K562 (cell line): ENCODE measurements at regions not wholly inside any gene's neighbourhood (a gene's known extent, or its start where the extent isn't known, plus 50 kb on each side); places are given as distances from the start of the nearest gene placed in this dataset.

ENCODE experiments used
- ATAC-seq: fragments of 200-7000 bp; cut with Tn5 transposase; 3 replicates; pipeline ENCODE4 v1.9.1; 2020; ENCODE audit warnings: moderate library complexity
- BruUV-seq: library from RNA; stranded (reverse); fragments of 400-500 nt; replicated peaks from 2 replicates; lab custom pipeline; 2021; lab: Mats Ljungman, UMichigan
- CTCF ChIA-PET: fragments of 300-600 bp; formaldehyde crosslinking; extraction: SDS; loops from one replicate; lab custom pipeline; 2021; ENCODE audit warnings: low intra/inter-chr PET ratio; lab: Yijun Ruan, JAX
- POLR2A ChIA-PET: fragments of 300-600, 350-650 bp; sonication (Branson Sonifier 250); formaldehyde crosslinking; extraction: SDS; loops from one replicate; lab custom pipeline; 2021; ENCODE audit warnings: antibody characterized with exemption, inconsistent platforms; lab: Yijun Ruan, JAX
- DNase-seq, 4 experiments: peaks; one replicate each; pipeline versions ENCODE4 v3.0.0 to v3.0.0-alpha.2; 2011 to 2018; ENCODE audit warnings: low spot score in 3 of 4, mixed read lengths in 3 of 4; ENCODE audit errors: extremely low read depth in 1 of 4
- FAIRE-seq: peaks from 2 replicates; lab custom pipeline; 2011; peaks lifted over from hg19 to GRCh38; lab: Jason Lieb, UNC
- H2AFZ ChIP-seq: 2 replicates; pipeline ENCODE4 v1.6.0; 2011; ENCODE audit warnings: low read depth, low read length, control low read depth, inconsistent platforms
- H3K27ac ChIP-seq: fragments of 200-600 bp; 3 replicates; pipeline ENCODE4 v1.8.0; 2011; ENCODE audit warnings: low read depth, mild to moderate bottlenecking, control low read depth, inconsistent platforms, low read length, moderate library complexity, mixed read lengths; ENCODE audit errors: extremely low read depth
- H3K27me3 ChIP-seq, 2 experiments: fragments of 300-600 bp in 1 of 2; 2 replicates in 1 of 2; 3 replicates in 1 of 2; pipeline versions ENCODE4 v1.6.0 to v1.8.0; 2011; ENCODE audit warnings: inconsistent platforms in 2 of 2, low read length in 2 of 2, mild to moderate bottlenecking in 1 of 2, mixed read lengths in 1 of 2, moderate library complexity in 1 of 2; ENCODE audit not compliant: control insufficient read depth in 2 of 2, insufficient read depth in 2 of 2
- H3K36me3 ChIP-seq: fragments of 300-600 bp; 3 replicates; pipeline ENCODE4 v1.8.0; 2011; ENCODE audit warnings: mild to moderate bottlenecking, low read length, inconsistent platforms; ENCODE audit not compliant: control insufficient read depth, insufficient read depth
- H3K4me1 ChIP-seq, 2 experiments: fragments of 200-600 bp in 1 of 2; replicated peaks in 1 of 2; 2 replicates in 1 of 2; 3 replicates in 1 of 2; pipeline versions ENCODE4 v1.5.1 to v1.8.0; 2011; ENCODE audit warnings: inconsistent platforms in 2 of 2, low read length in 2 of 2, mild to moderate bottlenecking in 1 of 2, mixed read lengths in 1 of 2, moderate library complexity in 1 of 2; ENCODE audit not compliant: control insufficient read depth in 2 of 2, insufficient read depth in 2 of 2
- H3K4me2 ChIP-seq: 2 replicates; pipeline ENCODE4 v1.6.1; 2011; ENCODE audit warnings: low read length, control low read depth, inconsistent platforms, mixed read lengths; ENCODE audit not compliant: insufficient read depth
- H3K4me3 ChIP-seq: fragments of 200-600 bp; sonication (generic), shearing (Covaris generic); 2 replicates; pipeline ENCODE4 v1.5.1; 2016; ENCODE audit warnings: control low read depth, inconsistent platforms
- H3K79me2 ChIP-seq: fragments of 200-600 bp; 3 replicates; pipeline ENCODE4 v1.8.0; 2011; ENCODE audit warnings: low read length, inconsistent platforms; ENCODE audit not compliant: control insufficient read depth, insufficient read depth
- H3K9ac ChIP-seq, 2 experiments: 2 replicates each; pipeline versions ENCODE4 v1.6.0 to v1.6.1; 2011; ENCODE audit warnings: low read depth in 2 of 2, low read length in 2 of 2, control low read depth in 1 of 2, inconsistent platforms in 1 of 2, mild to moderate bottlenecking in 1 of 2, mixed read lengths in 1 of 2; ENCODE audit not compliant: insufficient read depth in 1 of 2
- H3K9me1 ChIP-seq: one replicate; pipeline ENCODE4 v1.6.0; 2011; ENCODE audit warnings: inconsistent platforms, mild to moderate bottlenecking, low read length, moderate library complexity; ENCODE audit not compliant: control insufficient read depth, insufficient read depth
- H3K9me3 ChIP-seq: replicated peaks from 2 replicates; pipeline ENCODE4 v1.5.1; 2011; ENCODE audit warnings: low read depth, low read length, inconsistent platforms; ENCODE audit not compliant: control insufficient read depth, insufficient read depth
- H4K20me1 ChIP-seq: replicated peaks from 2 replicates; pipeline ENCODE4 v1.6.1; 2011; ENCODE audit warnings: low read length, inconsistent platforms, mixed read lengths; ENCODE audit not compliant: control insufficient read depth, insufficient read depth
- BRF2 ChIP-seq: IDR thresholded peaks from 3 replicates; pipeline ENCODE4 v1.6.1; 2011; ENCODE audit warnings: borderline replicate concordance, mild to moderate bottlenecking; ENCODE audit not compliant: insufficient read length, insufficient read depth
- CHD4 ChIP-seq: fragments of 200-600 bp; sonication (generic); IDR thresholded peaks from 3 replicates; pipeline ENCODE4 v1.6.1; 2012; ENCODE audit warnings: low read depth, mild to moderate bottlenecking, mixed read lengths, low read length, inconsistent platforms; ENCODE audit not compliant: insufficient read depth, insufficient replicate concordance, poor library complexity, severe bottlenecking
- GTF2A2 ChIP-seq: IDR thresholded peaks from 2 replicates; pipeline ENCODE4 v1.6.1; 2016; ENCODE audit warnings: mild to moderate bottlenecking, missing genetic modification characterization, missing compliant biosample characterization
- HOMEZ ChIP-seq: fragments of 250-450 bp; sonication (Bioruptor Pico); IDR thresholded peaks from 2 replicates; pipeline ENCODE4 v1.4.0; 2020; ENCODE audit warnings: mild to moderate bottlenecking, moderate library complexity
- PATZ1 ChIP-seq: fragments of 250-450 bp; sonication (Bioruptor Pico); IDR thresholded peaks from 2 replicates; pipeline ENCODE4 v1.5.0; 2020; ENCODE audit warnings: mild to moderate bottlenecking, borderline replicate concordance
- TARDBP ChIP-seq: fragments of 450-650 bp; IDR thresholded peaks from 2 replicates; pipeline ENCODE4 v1.6.1; 2016
- ZFX ChIP-seq: sonication (generic); formaldehyde crosslinking; IDR thresholded peaks from 2 replicates; pipeline ENCODE4 v1.8.0; 2022; ENCODE audit warnings: mild to moderate bottlenecking, missing genetic modification reagents, moderate library complexity
- ZNF407 ChIP-seq: fragments of 450-650 bp; IDR thresholded peaks from 2 replicates; pipeline ENCODE4 v1.6.1; 2016; ENCODE audit warnings: low read depth
- ZNF507 ChIP-seq: conservative IDR thresholded peaks from 2 replicates; pipeline ENCODE4 v1.6.1; 2017; ENCODE audit warnings: missing genetic modification characterization, missing compliant biosample characterization
- ZNF79 ChIP-seq: fragments of 250-450 bp; sonication (Bioruptor Pico); IDR thresholded peaks from 2 replicates; pipeline ENCODE4 v1.4.0; 2020; ENCODE audit warnings: low read depth, mild to moderate bottlenecking, moderate library complexity
- WGBS: fragments of 100-300 bp; shearing (Covaris generic); methylation state at CpG from one replicate; pipeline ENCODE4 v1.1.6; 2016; ENCODE audit warnings: low coverage, mixed read lengths; ENCODE audit not compliant: insufficient coverage; ENCODE audit errors: missing lambda C conversion rate; 5-methylcytosine and 5-hydroxymethylcytosine counted together
- in situ Hi-C: fragments of 300-500 bp; cut with MboI; formaldehyde crosslinking; loops from 4 replicates; pipeline ENCODE4 v1.15.0; 2018; ENCODE audit warnings: inconsistent platforms, mixed read lengths
- intact Hi-C: fragments of 100-400 bp; cut with micrococcal nuclease; formaldehyde crosslinking; loops from 2 replicates; pipeline ENCODE4 v1.14.2; 2022

- intact Hi-C loops (no loop called here), in situ Hi-C loops (no loop called here)
- Histone ChIP-seq H3K9me1 (no peaks in the 10 kb centered on the region), H3K27me3 (no peaks in the 10 kb centered on the region; a peak in 1 of 5 replicates), H3K27ac (no peak overlapping the region), H2AFZ (no peak overlapping the region), H3K36me3 (no peaks in the 10 kb centered on the region), H3K9me3 (no peaks in the 10 kb centered on the region), H3K4me1 (no peaks in the 10 kb centered on the region), H4K20me1 (no peaks in the 10 kb centered on the region), H3K79me2 (no peaks in the 10 kb centered on the region), H3K4me3 (no peak overlapping the region), H3K9ac (no peak overlapping the region), H3K4me2 (no peak overlapping the region)
- no TSS peak for BruUV-seq
- 1% methylated on average over 10 of the region's 10 CpGs for WGBS
- DNase-seq (no peak), ATAC-seq (no peak), FAIRE-seq (no peak)
- POLR2A ChIA-PET: no interaction called here
- CTCF ChIA-PET: no interaction called here
- TF ChIP-seq BRF2 (no peak), TARDBP (no peak), PATZ1 (no peak), ZNF407 (no peak), HOMEZ (CRISPR knock-in tag) (no peak), ZNF79 (CRISPR knock-in tag) (no peak), ZNF507 (tag) (no peak), CHD4 (no peak), ZFX (CRISPR knock-in tag) (no peak), GTF2A2 (tag) (no peak)
Observed at GRCh38 chr10:2214805-2215204, 477.5 kb upstream of the ADARB2 start.
